ENCODE measurements at regions not wholly inside any gene's neighbourhood (a gene's known extent, or its start where the extent isn't known, plus 50 kb on each side); places are given as distances from the start of the nearest gene placed in this dataset.

GRCh38 chr18:2104620-2105462 lies 466.5 kb downstream of the METTL4 start:
- Histone ChIP-seq H3F3A (replicated peaks; ENCODE audit: insufficient read depth) (peaks cover 5% of the 10 kb centered on the region), H3K4me3 (ENCODE audit: low read depth in 2 of 2, low read length in 1 of 2) (peak overlapping the region in 1 of 2 experiments; percentile 30; a peak in 2 of 4 replicates), H3K4me2 (no peak overlapping the region), H3K9me3 (no peaks in the 10 kb centered on the region), H3K9me2 (no peaks in the 10 kb centered on the region), H3K4me1 (ENCODE audit: control insufficient read depth in 1 of 2, insufficient read depth in 2 of 2, low read depth in 1 of 2, low read length in 1 of 2) (no peaks in the 10 kb centered on the region), H3K79me2 (ENCODE audit: insufficient read depth) (no peaks in the 10 kb centered on the region), H3K9ac (no peak overlapping the region), H3K36me3 (replicated peaks in 1 of 2; ENCODE audit: control insufficient read depth in 1 of 2, insufficient read depth in 2 of 2, low read length in 1 of 2) (peaks cover 0 to 4% of the 10 kb centered on the region in 2 experiments), H3K27ac (ENCODE audit: low read depth in 2 of 2, low read length in 1 of 2) (no peak overlapping the region), H2AFZ (ENCODE audit: low read depth) (0 out of 2 replicates have a peak overlapping the region, but pooled peaks have one; percentile 5), H3K27me3 (ENCODE audit: insufficient read depth) (no peaks in the 10 kb centered on the region), H4K20me1 (ENCODE audit: insufficient read depth) (no peaks in the 10 kb centered on the region)
- ChIA-PET POLR2A (no interaction called here), CTCF (interaction anchor here (0.6 to 4.1 kb wide), 21 partner anchors 9 to 443 kb away, joined by 3 to 27 read pairs (median 4); no protein-coding TSS in a partner anchor)
- TF ChIP-seq CTCF (IDR thresholded peaks at IDR 0.05) (peak; percentile 85), GABPA (IDR thresholded peaks at IDR 0.05; ENCODE audit: low read depth) (no peak), RXRA (IDR thresholded peaks at IDR 0.05; ENCODE audit: borderline replicate concordance, low read depth) (no peak), RAD21 (IDR thresholded peaks at IDR 0.05; ENCODE audit: low read length) (peak; percentile 59), SMC3 (IDR thresholded peaks at IDR 0.05; ENCODE audit: low read depth, low read length) (peak; percentile 67)
- peak; percentile 62 for DNase-seq
- 30% methylated on average over 16 of the region's 16 CpGs for WGBS (ENCODE audit: low lambda C conversion rate)

GRCh38 chr18:2108591-2108990 lies 462.7 kb downstream of the METTL4 start:
- Histone ChIP-seq H3K4me3 (ENCODE audit: low read depth in 2 of 2, low read length in 1 of 2) (no peak overlapping the region), H4K20me1 (ENCODE audit: insufficient read depth) (no peaks in the 10 kb centered on the region), H2AFZ (ENCODE audit: low read depth) (no peak overlapping the region), H3K9me2 (no peaks in the 10 kb centered on the region), H3K27me3 (ENCODE audit: insufficient read depth) (no peaks in the 10 kb centered on the region), H3K9me3 (no peaks in the 10 kb centered on the region), H3F3A (replicated peaks; ENCODE audit: insufficient read depth) (peaks cover 11% of the 10 kb centered on the region), H3K36me3 (replicated peaks in 1 of 2; ENCODE audit: control insufficient read depth in 1 of 2, insufficient read depth in 2 of 2, low read length in 1 of 2) (no peaks in the 10 kb centered on the region), H3K4me2 (no peak overlapping the region), H3K27ac (ENCODE audit: low read depth in 2 of 2, low read length in 1 of 2) (no peak overlapping the region), H3K4me1 (ENCODE audit: control insufficient read depth in 1 of 2, insufficient read depth in 2 of 2, low read depth in 1 of 2, low read length in 1 of 2) (peaks cover 0 to 7% of the 10 kb centered on the region in 2 experiments; a peak in 1 of 4 replicates), H3K79me2 (ENCODE audit: insufficient read depth) (no peaks in the 10 kb centered on the region), H3K9ac (no peak overlapping the region)
- DNase-seq = no peak
- WGBS (ENCODE audit: low lambda C conversion rate) = 20% methylated on average over 6 of the region's 6 CpGs
- ChIA-PET CTCF (no interaction called here), POLR2A (no interaction called here)
- TF ChIP-seq, protein P1, sequence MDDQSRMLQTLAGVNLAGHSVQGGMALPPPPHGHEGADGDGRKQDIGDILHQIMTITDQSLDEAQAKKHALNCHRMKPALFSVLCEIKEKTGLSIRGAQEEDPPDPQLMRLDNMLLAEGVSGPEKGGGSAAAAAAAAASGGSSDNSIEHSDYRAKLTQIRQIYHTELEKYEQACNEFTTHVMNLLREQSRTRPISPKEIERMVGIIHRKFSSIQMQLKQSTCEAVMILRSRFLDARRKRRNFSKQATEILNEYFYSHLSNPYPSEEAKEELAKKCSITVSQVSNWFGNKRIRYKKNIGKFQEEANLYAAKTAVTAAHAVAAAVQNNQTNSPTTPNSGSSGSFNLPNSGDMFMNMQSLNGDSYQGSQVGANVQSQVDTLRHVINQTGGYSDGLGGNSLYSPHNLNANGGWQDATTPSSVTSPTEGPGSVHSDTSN (IDR thresholded peaks at IDR 0.05) = no peak
- no peak for TF ChIP-seq USF2 (IDR thresholded peaks at IDR 0.05; ENCODE audit: borderline replicate concordance, low read depth, low read length)
- TF ChIP-seq EP300 (IDR thresholded peaks at IDR 0.05; ENCODE audit: borderline replicate concordance in 1 of 2, low read depth in 1 of 2, low read length in 1 of 2) = 0 out of 4 replicates have a peak, but pooled peaks of 1 of the 2 experiments have one; percentile 18
- no peak for TF ChIP-seq FOXM1 (IDR thresholded peaks at IDR 0.05; ENCODE audit: low read depth)
- no peak for TF ChIP-seq CHD2 (IDR thresholded peaks at IDR 0.05; ENCODE audit: low read length, partially characterized antibody)
- TF ChIP-seq TEAD4 (IDR thresholded peaks at IDR 0.05; ENCODE audit: borderline replicate concordance, insufficient read depth) = no peak
- no peak for TF ChIP-seq YY1 (IDR thresholded peaks at IDR 0.05; ENCODE audit: low read depth)
- TF ChIP-seq FOXJ3 (CRISPR knock-in tag; IDR thresholded peaks at IDR 0.05) = no peak

Measured in SK-N-SH (cell line).